Uterus (tissue), 2 donors: ENCODE measurements at regions not wholly inside any gene's neighbourhood (a gene's known extent, or its start where the extent isn't known, plus 50 kb on each side); places are given as distances from the start of the nearest gene placed in this dataset.

Experiments
- POLR2A ChIP-seq, 2 donors: fragments of 450-650 bp; IDR thresholded peaks; one replicate each; pipeline ENCODE4 v1.6.1; 2016; ENCODE audit warnings: antibody characterized with exemption in 2 of 2, mild to moderate bottlenecking in 1 of 2, moderate library complexity in 1 of 2
- TF ChIP-seq, protein P1 (sequence below), 4 experiments: fragments of 200-600 bp in 2 of 4; fragments of 450-650 bp in 2 of 4; sonication (generic) in 2 of 4; IDR thresholded peaks; one replicate each; pipeline ENCODE4 v1.5.1; 2016 to 2019; ENCODE audit warnings: antibody characterized with exemption in 4 of 4, mild to moderate bottlenecking in 2 of 4, moderate library complexity in 1 of 4

DNA sequence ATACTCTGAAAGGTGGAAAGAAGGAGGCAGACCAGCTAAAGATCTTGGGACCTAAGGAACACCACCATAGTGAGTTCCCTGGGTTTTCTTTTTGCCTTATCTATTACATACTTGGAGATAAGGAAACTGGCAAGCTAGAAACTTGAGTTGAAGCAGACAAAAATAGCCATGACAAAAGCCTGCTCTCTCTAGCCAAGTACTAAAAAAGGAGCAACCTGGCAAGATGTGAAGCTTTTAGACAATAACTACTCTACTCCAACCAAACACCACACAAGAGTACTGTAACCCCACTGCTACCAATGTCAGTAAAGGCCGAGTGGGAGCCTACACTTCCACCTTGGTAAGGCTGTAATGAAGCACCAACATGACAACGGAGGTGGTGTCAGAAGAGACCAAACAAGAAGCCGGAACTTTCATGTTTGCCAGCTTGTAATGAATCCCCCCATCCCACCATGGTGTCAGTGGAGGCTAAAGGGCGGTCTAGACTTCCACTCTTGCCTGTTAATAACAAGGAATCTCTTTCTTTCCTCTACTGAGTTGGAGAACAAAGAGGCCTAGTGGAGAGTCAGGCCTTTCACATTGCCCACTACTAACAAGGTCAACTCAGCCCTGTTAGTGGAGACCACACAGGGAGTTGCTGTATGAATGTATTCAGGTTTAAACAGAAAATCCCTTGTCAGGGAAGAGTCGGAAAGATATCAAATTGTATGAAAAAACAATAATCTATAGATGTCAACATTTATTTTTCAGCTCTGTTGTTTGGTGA, 55.8 kb upstream of the DYNC1I1 start:
- TF ChIP-seq POLR2A (IDR thresholded peaks at IDR 0.05): no peak
- TF ChIP-seq, protein P1, sequence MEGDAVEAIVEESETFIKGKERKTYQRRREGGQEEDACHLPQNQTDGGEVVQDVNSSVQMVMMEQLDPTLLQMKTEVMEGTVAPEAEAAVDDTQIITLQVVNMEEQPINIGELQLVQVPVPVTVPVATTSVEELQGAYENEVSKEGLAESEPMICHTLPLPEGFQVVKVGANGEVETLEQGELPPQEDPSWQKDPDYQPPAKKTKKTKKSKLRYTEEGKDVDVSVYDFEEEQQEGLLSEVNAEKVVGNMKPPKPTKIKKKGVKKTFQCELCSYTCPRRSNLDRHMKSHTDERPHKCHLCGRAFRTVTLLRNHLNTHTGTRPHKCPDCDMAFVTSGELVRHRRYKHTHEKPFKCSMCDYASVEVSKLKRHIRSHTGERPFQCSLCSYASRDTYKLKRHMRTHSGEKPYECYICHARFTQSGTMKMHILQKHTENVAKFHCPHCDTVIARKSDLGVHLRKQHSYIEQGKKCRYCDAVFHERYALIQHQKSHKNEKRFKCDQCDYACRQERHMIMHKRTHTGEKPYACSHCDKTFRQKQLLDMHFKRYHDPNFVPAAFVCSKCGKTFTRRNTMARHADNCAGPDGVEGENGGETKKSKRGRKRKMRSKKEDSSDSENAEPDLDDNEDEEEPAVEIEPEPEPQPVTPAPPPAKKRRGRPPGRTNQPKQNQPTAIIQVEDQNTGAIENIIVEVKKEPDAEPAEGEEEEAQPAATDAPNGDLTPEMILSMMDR (IDR thresholded peaks at IDR 0.05): no peak
